ENCODE measurements at regions not wholly inside any gene's neighbourhood (a gene's known extent, or its start where the extent isn't known, plus 50 kb on each side); places are given as distances from the start of the nearest gene placed in this dataset.

DNA sequence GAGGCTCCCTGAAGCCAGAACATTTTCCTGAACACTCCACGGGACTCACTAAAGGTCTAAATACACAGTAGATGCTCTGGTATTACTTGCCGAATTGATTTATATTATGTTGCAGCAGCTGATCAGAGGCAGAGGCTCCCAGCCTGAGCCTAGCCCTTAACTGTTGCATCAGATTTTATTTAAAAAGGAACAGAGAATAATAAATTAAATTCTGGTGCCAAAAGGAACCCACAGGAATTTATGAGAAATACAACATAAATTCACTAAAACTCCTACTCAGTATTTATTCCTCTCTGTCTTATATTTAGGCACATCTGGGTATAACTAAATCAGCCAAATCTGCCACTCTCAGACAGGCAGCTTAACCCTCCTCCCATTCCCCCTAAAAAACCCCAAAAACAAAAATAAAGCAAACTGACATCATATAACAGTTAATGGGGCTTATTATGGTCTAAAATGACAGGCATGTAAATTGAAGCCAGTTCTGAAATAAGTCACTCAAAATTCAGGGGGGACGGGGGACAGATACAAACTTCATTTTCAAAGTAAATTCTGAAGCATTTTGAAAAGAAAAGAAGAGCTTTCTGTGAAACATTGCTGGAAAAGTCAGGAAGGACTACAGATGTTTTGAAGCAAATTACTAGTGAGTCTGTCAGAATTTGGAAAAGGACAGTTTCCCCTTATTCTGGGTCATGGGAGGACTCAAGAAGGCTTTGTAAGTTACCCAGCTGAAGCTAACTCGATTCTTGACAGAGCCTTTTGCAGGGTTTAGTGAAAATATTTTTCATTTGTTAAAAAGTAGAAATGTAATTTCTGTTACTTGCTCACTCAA lies 53.8 kb upstream of the CORO2B start:
- H3K9me3 Mint-ChIP-seq, result no peaks in the 10 kb centered on the region; a peak in 1 of 5 replicates
- TF ChIP-seq, protein P1, sequence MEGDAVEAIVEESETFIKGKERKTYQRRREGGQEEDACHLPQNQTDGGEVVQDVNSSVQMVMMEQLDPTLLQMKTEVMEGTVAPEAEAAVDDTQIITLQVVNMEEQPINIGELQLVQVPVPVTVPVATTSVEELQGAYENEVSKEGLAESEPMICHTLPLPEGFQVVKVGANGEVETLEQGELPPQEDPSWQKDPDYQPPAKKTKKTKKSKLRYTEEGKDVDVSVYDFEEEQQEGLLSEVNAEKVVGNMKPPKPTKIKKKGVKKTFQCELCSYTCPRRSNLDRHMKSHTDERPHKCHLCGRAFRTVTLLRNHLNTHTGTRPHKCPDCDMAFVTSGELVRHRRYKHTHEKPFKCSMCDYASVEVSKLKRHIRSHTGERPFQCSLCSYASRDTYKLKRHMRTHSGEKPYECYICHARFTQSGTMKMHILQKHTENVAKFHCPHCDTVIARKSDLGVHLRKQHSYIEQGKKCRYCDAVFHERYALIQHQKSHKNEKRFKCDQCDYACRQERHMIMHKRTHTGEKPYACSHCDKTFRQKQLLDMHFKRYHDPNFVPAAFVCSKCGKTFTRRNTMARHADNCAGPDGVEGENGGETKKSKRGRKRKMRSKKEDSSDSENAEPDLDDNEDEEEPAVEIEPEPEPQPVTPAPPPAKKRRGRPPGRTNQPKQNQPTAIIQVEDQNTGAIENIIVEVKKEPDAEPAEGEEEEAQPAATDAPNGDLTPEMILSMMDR (conservative IDR thresholded peaks at IDR 0.05), result no peak
- Histone ChIP-seq H2BK20ac (ENCODE audit: low read depth, low read length, poor library complexity, severe bottlenecking) (no peak overlapping the region), H3K23me2 (ENCODE audit: insufficient read length, low read depth, low read length, poor library complexity, severe bottlenecking) (no peaks in the 10 kb centered on the region), H2AFZ (ENCODE audit: low read length) (no peak overlapping the region), H2BK120ac (ENCODE audit: low read depth, low read length, poor library complexity, severe bottlenecking) (no peak overlapping the region), H3K9ac (ENCODE audit: extremely low read depth, insufficient read length, low read length) (no peak overlapping the region), H3K23ac (ENCODE audit: insufficient read length, low read depth, low read length) (no peak overlapping the region), H2BK12ac (ENCODE audit: insufficient read length, low read depth, low read length) (no peak overlapping the region), H4K5ac (ENCODE audit: insufficient read length, low read depth, low read length) (no peak overlapping the region), H3K14ac (ENCODE audit: insufficient read depth, low read length) (no peak overlapping the region), H2BK5ac (ENCODE audit: insufficient read length, low read length) (no peak overlapping the region), H3K79me1 (ENCODE audit: insufficient read depth, low read depth, low read length, poor library complexity, severe bottlenecking) (no peaks in the 10 kb centered on the region), H3K4ac (ENCODE audit: low read depth, low read length) (no peak overlapping the region), H3K4me1 (ENCODE audit: insufficient read depth, low read length) (no peaks in the 10 kb centered on the region), H3K4me2 (ENCODE audit: insufficient read depth, insufficient read length, low read length) (no peak overlapping the region), H3K27ac (ENCODE audit: insufficient read length, low read depth, low read length) (no peak overlapping the region), H4K20me1 (ENCODE audit: control insufficient read depth, insufficient read depth, insufficient read length) (no peaks in the 10 kb centered on the region), H3K9me3 (ENCODE audit: control insufficient read depth, low read depth, low read length) (no peaks in the 10 kb centered on the region), H3K27me3 (ENCODE audit: insufficient read depth, low read length) (no peaks in the 10 kb centered on the region), H3K79me2 (ENCODE audit: insufficient read depth, low read length) (no peaks in the 10 kb centered on the region), H4K91ac (ENCODE audit: insufficient read length, low read depth, low read length) (no peak overlapping the region), H3K18ac (ENCODE audit: insufficient read length, low read depth, low read length) (no peak overlapping the region), H3K56ac (ENCODE audit: insufficient read length, low read depth, low read length) (no peak overlapping the region), H3T11ph (ENCODE audit: low read length) (no peak overlapping the region), H2BK15ac (ENCODE audit: low read depth, low read length) (no peak overlapping the region), H4K8ac (replicated peaks; ENCODE audit: insufficient read length, low read depth, low read length) (no peak overlapping the region), H2AK5ac (ENCODE audit: insufficient read length, low read length) (no peak overlapping the region)
- no peaks in the 10 kb centered on the region for H3K36me3 Mint-ChIP-seq (ENCODE audit: insufficient read depth in 1 of 3, low read depth in 3 of 3)
- H3K27me3 Mint-ChIP-seq (ENCODE audit: low read depth), result no peaks in the 10 kb centered on the region
- H3K4me1 Mint-ChIP-seq, result peaks cover 7 to 10% of the 10 kb centered on the region in 2 experiments; a peak in 3 of 4 replicates
- no peak overlapping the region for H3K27ac Mint-ChIP-seq
- no peak overlapping the region for H3K4me3 Mint-ChIP-seq
- DNase-seq, result no peak
- no CpG with 5 or more reads among the region's 4 CpGs for WGBS (ENCODE audit: extremely low coverage, insufficient read length, low lambda C conversion rate)

Measured in H9 (cell line).